ENCODE measurements at regions not wholly inside any gene's neighbourhood (a gene's known extent, or its start where the extent isn't known, plus 50 kb on each side); places are given as distances from the start of the nearest gene placed in this dataset.
"Not testable (repeated sequence)": the region's sequence is repeated elsewhere in the genome, so short reads cannot be mapped to it uniquely, and the experiment has no call there.

DNA sequence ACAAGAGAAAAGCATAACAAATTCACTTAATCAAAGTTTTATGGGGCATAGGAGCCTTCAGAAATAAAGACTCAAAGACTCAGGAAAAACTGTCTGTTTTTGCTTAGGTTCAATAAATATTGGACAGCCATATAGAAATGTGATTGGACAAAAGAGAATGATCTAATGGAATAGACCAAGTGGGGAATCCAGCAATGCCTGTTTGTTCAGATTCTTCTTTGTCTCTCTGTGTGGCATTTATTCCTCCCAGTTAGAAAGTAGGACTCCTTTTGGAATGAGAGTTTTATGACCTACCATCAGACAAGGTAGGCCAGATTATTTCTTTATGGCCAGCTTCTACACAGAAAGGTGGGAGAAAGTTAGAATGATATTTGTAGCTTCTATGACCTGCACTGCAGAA lies 1460.1 kb downstream of the OTOL1 start:
- Histone ChIP-seq H3K9me3 (ENCODE audit: control insufficient read depth in 2 of 2, low read length in 2 of 2) (no peaks in the 10 kb centered on the region), H3K27ac (ENCODE audit: low read depth in 2 of 2, low read length in 2 of 2) (no peak overlapping the region), H3K4me1 (ENCODE audit: control insufficient read depth in 2 of 2, insufficient read depth in 2 of 2, low read length in 2 of 2) (no peaks in the 10 kb centered on the region), H3K9ac (ENCODE audit: low read depth in 1 of 2, low read length in 2 of 2) (no peak overlapping the region), H3K4me3 (ENCODE audit: low read length in 2 of 2) (no peak overlapping the region), H3K36me3 (ENCODE audit: control insufficient read depth in 2 of 2, insufficient read depth in 2 of 2, low read length in 2 of 2) (no peaks in the 10 kb centered on the region), H3K27me3 (ENCODE audit: control insufficient read depth in 2 of 2, insufficient read depth in 2 of 2, low read length in 2 of 2) (no peaks in the 10 kb centered on the region)

DNA sequence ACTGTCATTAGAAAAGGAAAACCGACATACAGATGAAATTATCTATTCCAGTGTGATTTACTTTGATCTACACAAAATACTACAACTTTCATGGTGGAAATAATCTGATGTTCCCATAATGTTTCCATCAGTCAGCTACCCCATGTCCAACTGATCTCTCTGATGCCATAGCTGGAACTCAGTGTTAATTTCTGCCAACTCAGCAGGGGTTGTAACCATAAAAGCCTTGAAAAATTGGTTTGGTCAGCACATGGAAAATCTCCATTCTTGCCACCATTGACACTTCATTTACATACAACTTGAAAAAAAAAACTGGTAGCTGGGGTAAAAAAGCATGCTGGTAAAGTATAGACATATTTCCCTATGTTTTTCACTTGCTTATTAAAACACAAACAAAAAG lies 1463.7 kb downstream of the OTOL1 start:
- Histone ChIP-seq H3K27ac (ENCODE audit: low read depth in 2 of 2, low read length in 2 of 2) (no peak overlapping the region), H3K36me3 (ENCODE audit: control insufficient read depth in 2 of 2, insufficient read depth in 2 of 2, low read length in 2 of 2) (no peaks in the 10 kb centered on the region), H3K9me3 (ENCODE audit: control insufficient read depth in 2 of 2, low read length in 2 of 2) (no peaks in the 10 kb centered on the region), H3K4me3 (ENCODE audit: low read length in 2 of 2) (no peak overlapping the region), H3K9ac (ENCODE audit: low read depth in 1 of 2, low read length in 2 of 2) (no peak overlapping the region), H3K4me1 (ENCODE audit: control insufficient read depth in 2 of 2, insufficient read depth in 2 of 2, low read length in 2 of 2) (no peaks in the 10 kb centered on the region), H3K27me3 (ENCODE audit: control insufficient read depth in 2 of 2, insufficient read depth in 2 of 2, low read length in 2 of 2) (no peaks in the 10 kb centered on the region)

DNA sequence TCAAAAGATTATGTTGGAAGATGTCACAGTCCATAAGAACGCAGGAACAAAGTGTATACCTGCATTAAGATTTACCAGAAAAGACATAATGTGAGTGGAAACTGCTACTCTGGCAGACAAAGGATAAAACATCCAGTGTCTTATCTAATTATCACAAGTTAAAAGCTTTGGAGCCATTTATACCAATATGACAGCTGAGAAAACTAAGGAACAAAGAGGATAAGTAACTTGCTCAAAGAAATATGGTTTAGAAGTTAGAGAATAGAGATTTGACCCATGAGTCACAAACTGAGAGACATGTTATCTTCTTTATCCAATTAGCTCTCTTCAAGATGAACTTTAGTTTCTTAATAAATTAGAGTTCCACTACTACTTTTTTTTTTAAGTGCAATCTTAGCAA lies 1473.7 kb downstream of the OTOL1 start:
- H3K4me1 ChIP-seq (ENCODE audit: control insufficient read depth in 2 of 2, insufficient read depth in 2 of 2, low read length in 2 of 2): no peaks in the 10 kb centered on the region
- H3K36me3 ChIP-seq (ENCODE audit: control insufficient read depth in 2 of 2, insufficient read depth in 2 of 2, low read length in 2 of 2): no peaks in the 10 kb centered on the region
- no peak overlapping the region for H3K4me3 ChIP-seq (ENCODE audit: low read length in 2 of 2)

DNA sequence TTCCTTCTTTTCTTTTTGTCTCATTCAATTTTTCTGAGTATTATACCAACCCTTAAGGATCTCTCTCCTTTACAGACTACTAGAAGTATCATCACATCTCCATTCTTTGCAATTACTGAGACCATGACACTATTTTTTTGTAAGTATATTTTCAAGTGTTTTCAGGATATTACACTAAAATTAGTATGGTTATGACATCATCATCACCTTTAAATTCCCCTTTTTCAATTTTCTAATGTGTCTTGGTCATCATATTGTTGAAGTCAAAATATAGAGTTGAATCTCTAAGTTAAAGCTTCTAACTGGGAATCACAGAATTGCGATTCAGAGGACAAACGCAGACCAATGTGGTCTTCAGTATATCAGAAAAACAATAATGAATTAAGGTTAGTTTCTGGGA lies 1475.1 kb downstream of the OTOL1 start:
- Histone ChIP-seq H3K9ac (ENCODE audit: low read depth in 1 of 2, low read length in 2 of 2) (no peak overlapping the region), H3K4me1 (ENCODE audit: control insufficient read depth in 2 of 2, insufficient read depth in 2 of 2, low read length in 2 of 2) (no peaks in the 10 kb centered on the region), H3K27me3 (ENCODE audit: control insufficient read depth in 2 of 2, insufficient read depth in 2 of 2, low read length in 2 of 2) (no peaks in the 10 kb centered on the region), H3K4me3 (ENCODE audit: low read length in 2 of 2) (no peak overlapping the region), H3K36me3 (ENCODE audit: control insufficient read depth in 2 of 2, insufficient read depth in 2 of 2, low read length in 2 of 2) (no peaks in the 10 kb centered on the region), H3K27ac (ENCODE audit: low read depth in 2 of 2, low read length in 2 of 2) (no peak overlapping the region), H3K9me3 (ENCODE audit: control insufficient read depth in 2 of 2, low read length in 2 of 2) (no peaks in the 10 kb centered on the region)

More for the DNA sequence above, 1473.7 kb downstream of the OTOL1 start:
- no peak overlapping the region for H3K27ac ChIP-seq (ENCODE audit: low read depth in 2 of 2, low read length in 2 of 2)
- no peaks in the 10 kb centered on the region for H3K27me3 ChIP-seq (ENCODE audit: control insufficient read depth in 2 of 2, insufficient read depth in 2 of 2, low read length in 2 of 2)
- no peak overlapping the region for H3K9ac ChIP-seq (ENCODE audit: low read depth in 1 of 2, low read length in 2 of 2)
- no peaks in the 10 kb centered on the region for H3K9me3 ChIP-seq (ENCODE audit: control insufficient read depth in 2 of 2, low read length in 2 of 2)

DNA sequence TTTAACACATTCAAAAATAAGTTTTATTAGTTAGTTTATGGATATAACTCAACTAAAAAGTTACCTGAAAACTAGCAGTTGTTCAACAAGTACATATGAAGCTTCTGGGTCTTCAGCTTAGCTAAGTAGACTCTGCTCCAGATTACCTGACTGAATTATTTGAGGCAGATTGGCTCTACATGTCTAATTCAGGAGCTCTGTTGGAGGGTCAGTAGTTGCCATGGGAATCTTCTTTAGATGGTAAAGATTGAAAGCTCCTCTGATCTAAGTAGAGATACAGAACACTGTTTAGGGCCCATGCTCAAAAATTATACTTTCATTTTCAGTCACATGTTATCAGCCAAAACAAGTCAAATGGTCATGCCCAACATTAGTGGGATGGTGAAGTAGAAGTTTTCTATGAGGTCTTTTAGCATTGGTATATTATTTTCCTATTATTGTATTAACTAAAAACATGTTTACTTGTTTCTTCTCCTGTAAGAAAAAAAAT lies 1476.9 kb downstream of the OTOL1 start:
- no peak overlapping the region for H3K9ac ChIP-seq (ENCODE audit: low read depth in 1 of 2, low read length in 2 of 2)
- H3K4me3 ChIP-seq (ENCODE audit: low read length in 2 of 2): no peak overlapping the region
- no peaks in the 10 kb centered on the region for H3K4me1 ChIP-seq (ENCODE audit: control insufficient read depth in 2 of 2, insufficient read depth in 2 of 2, low read length in 2 of 2)
- no peaks in the 10 kb centered on the region for H3K27me3 ChIP-seq (ENCODE audit: control insufficient read depth in 2 of 2, insufficient read depth in 2 of 2, low read length in 2 of 2)
- no peaks in the 10 kb centered on the region for H3K9me3 ChIP-seq (ENCODE audit: control insufficient read depth in 2 of 2, low read length in 2 of 2)
- no peaks in the 10 kb centered on the region for H3K36me3 ChIP-seq (ENCODE audit: control insufficient read depth in 2 of 2, insufficient read depth in 2 of 2, low read length in 2 of 2)
- H3K27ac ChIP-seq (ENCODE audit: low read depth in 2 of 2, low read length in 2 of 2): no peak overlapping the region

DNA sequence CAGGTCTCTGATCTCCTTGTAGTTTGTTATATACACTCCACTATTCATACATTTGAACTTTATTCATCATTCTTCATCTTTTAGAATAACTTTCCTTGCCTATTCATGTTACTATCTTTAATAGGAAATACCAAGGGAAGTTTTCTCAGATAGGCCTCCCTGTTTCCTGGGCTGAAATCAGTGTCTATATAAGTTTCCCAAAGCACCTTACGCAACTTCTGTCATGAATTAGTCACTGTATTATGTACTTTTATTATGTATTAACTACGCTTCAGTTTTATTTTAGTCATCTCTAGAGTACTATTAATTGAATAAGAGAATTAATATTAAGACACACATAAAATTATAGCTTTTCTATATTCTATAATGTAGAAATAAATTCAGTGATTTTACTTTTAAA lies 1481.5 kb downstream of the OTOL1 start:
- Histone ChIP-seq H3K4me3 (ENCODE audit: low read length in 2 of 2) (no peak overlapping the region), H3K9me3 (ENCODE audit: control insufficient read depth in 2 of 2, low read length in 2 of 2) (no peaks in the 10 kb centered on the region), H3K27ac (ENCODE audit: low read depth in 2 of 2, low read length in 2 of 2) (no peak overlapping the region), H3K27me3 (ENCODE audit: control insufficient read depth in 2 of 2, insufficient read depth in 2 of 2, low read length in 2 of 2) (no peaks in the 10 kb centered on the region), H3K36me3 (ENCODE audit: control insufficient read depth in 2 of 2, insufficient read depth in 2 of 2, low read length in 2 of 2) (no peaks in the 10 kb centered on the region), H3K4me1 (ENCODE audit: control insufficient read depth in 2 of 2, insufficient read depth in 2 of 2, low read length in 2 of 2) (no peaks in the 10 kb centered on the region), H3K9ac (ENCODE audit: low read depth in 1 of 2, low read length in 2 of 2) (no peak overlapping the region)

DNA sequence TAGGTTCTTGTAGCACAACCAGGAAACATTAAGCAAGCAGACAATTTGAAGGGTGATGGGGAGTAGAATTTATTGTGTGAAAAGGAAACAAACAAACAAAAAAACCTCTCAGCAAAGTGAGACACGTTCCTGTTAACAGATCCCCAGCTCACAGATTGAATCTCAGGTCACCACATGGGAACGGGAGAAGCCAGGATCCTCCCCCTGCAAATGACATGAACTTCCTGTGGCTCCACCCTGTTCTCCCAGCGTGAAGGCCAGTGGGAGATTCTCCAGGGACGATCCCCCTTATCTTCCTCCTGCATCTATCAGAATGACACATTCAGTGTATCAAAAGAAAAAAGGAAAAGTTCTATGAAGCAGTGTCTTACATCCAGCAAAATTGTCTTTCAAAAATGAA lies 1488.1 kb downstream of the OTOL1 start:
- no peak overlapping the region for H3K9ac ChIP-seq (ENCODE audit: low read depth in 1 of 2, low read length in 2 of 2)
- no peaks in the 10 kb centered on the region for H3K36me3 ChIP-seq (ENCODE audit: control insufficient read depth in 2 of 2, insufficient read depth in 2 of 2, low read length in 2 of 2)
- H3K4me3 ChIP-seq (ENCODE audit: low read length in 2 of 2): no peak overlapping the region
- no peak overlapping the region for H3K27ac ChIP-seq (ENCODE audit: low read depth in 2 of 2, low read length in 2 of 2)
- no peaks in the 10 kb centered on the region for H3K9me3 ChIP-seq (ENCODE audit: control insufficient read depth in 2 of 2, low read length in 2 of 2)
- no peaks in the 10 kb centered on the region for H3K4me1 ChIP-seq (ENCODE audit: control insufficient read depth in 2 of 2, insufficient read depth in 2 of 2, low read length in 2 of 2)
- no peaks in the 10 kb centered on the region for H3K27me3 ChIP-seq (ENCODE audit: control insufficient read depth in 2 of 2, insufficient read depth in 2 of 2, low read length in 2 of 2)

DNA sequence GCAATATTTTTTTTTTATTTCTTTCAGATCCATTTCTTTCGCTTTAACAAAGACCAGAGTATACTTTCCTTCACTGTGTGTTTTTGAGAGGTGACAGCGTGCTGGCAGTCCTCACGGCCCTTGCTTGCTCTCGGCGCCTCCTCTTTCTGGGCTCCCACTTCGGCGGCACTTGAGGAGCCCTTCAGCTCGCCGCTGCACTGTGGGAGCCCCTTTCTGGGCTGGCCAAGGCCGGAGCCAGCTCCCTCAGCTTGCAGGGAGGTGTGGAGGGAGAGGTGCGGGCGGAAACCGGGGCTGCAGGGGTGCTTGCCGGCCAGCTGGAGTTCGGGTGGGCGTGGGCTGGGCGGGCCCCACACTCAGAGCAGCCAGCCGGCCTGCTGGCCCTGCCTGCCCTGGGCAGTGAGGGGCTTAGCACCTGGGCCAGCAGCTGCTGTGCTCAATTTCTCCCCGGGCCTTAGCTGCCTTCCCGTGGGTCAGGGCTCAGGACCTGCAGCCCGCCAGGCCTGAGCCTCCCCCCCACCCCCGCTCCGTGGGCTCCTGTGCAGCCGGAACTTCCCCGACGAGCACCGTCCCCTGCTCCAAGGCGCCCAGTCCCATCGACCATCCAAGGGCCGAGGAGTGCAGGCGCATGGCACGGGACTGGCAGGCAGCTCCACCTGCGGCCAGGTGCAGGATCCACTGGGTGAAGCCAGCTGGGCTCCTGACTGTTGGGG lies 1490.6 kb downstream of the OTOL1 start:
- not testable (repeated sequence) for H3K27me3 ChIP-seq (ENCODE audit: control insufficient read depth in 2 of 2, insufficient read depth in 2 of 2, low read length in 2 of 2)

DNA sequence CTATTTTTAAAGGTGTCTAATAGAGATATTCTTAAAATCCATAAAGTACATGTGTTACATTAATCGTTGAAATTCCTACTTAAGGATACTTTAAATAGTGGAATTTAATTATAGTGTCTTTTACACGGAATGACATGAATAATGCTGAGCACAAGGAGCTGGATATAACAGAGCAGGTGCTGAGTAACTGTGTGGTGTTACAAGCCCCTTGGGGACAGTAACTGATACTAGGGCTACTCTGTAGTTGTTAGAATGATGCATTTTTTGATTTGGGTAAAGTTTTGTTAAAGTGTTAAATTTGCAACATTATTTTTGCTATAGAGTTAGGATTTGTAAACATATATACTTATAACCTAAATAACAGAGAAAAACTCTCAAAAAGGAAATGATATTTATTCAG lies 1496.1 kb downstream of the OTOL1 start:
- Histone ChIP-seq H3K9ac (ENCODE audit: low read depth in 1 of 2, low read length in 2 of 2) (no peak overlapping the region), H3K9me3 (ENCODE audit: control insufficient read depth in 2 of 2, low read length in 2 of 2) (no peaks in the 10 kb centered on the region), H3K36me3 (ENCODE audit: control insufficient read depth in 2 of 2, insufficient read depth in 2 of 2, low read length in 2 of 2) (no peaks in the 10 kb centered on the region), H3K4me3 (ENCODE audit: low read length in 2 of 2) (no peak overlapping the region), H3K27ac (ENCODE audit: low read depth in 2 of 2, low read length in 2 of 2) (no peak overlapping the region), H3K4me1 (ENCODE audit: control insufficient read depth in 2 of 2, insufficient read depth in 2 of 2, low read length in 2 of 2) (no peaks in the 10 kb centered on the region), H3K27me3 (ENCODE audit: control insufficient read depth in 2 of 2, insufficient read depth in 2 of 2, low read length in 2 of 2) (no peaks in the 10 kb centered on the region)

More for the DNA sequence above, 1490.6 kb downstream of the OTOL1 start:
- H3K36me3 ChIP-seq (ENCODE audit: control insufficient read depth in 2 of 2, insufficient read depth in 2 of 2, low read length in 2 of 2); H3K4me3 ChIP-seq (ENCODE audit: low read length in 2 of 2); H3K4me1 ChIP-seq (ENCODE audit: control insufficient read depth in 2 of 2, insufficient read depth in 2 of 2, low read length in 2 of 2); H3K27ac ChIP-seq (ENCODE audit: low read depth in 2 of 2, low read length in 2 of 2); H3K9ac ChIP-seq (ENCODE audit: low read depth in 1 of 2, low read length in 2 of 2); H3K9me3 ChIP-seq (ENCODE audit: control insufficient read depth in 2 of 2, low read length in 2 of 2): not testable (repeated sequence)

DNA sequence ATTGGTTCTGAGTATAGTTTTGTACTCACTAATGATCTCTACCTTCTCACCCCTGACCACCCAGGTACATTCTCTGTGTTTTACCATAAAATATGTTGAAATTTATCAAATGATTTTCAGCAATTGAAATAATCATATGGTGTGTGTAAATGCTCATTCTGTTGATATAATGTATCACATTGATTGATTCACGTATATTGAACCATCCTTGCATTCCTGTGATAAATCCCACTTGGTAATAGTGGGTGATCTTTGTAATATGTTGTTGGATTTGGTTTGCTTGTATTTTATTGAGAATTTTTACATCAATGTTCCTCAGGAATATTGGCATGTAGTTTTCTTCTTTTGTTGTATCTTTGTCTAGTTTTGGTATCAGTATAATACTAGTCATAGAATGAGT lies 1497.6 kb downstream of the OTOL1 start:
- Histone ChIP-seq H3K36me3 (ENCODE audit: control insufficient read depth in 2 of 2, insufficient read depth in 2 of 2, low read length in 2 of 2) (no peaks in the 10 kb centered on the region), H3K9ac (ENCODE audit: low read depth in 1 of 2, low read length in 2 of 2) (no peak overlapping the region), H3K4me1 (ENCODE audit: control insufficient read depth in 2 of 2, insufficient read depth in 2 of 2, low read length in 2 of 2) (no peaks in the 10 kb centered on the region), H3K27ac (ENCODE audit: low read depth in 2 of 2, low read length in 2 of 2) (no peak overlapping the region), H3K9me3 (ENCODE audit: control insufficient read depth in 2 of 2, low read length in 2 of 2) (no peaks in the 10 kb centered on the region), H3K27me3 (ENCODE audit: control insufficient read depth in 2 of 2, insufficient read depth in 2 of 2, low read length in 2 of 2) (no peaks in the 10 kb centered on the region), H3K4me3 (ENCODE audit: low read length in 2 of 2) (no peak overlapping the region)
